GM23338 (cell line): ENCODE measurements at regions not wholly inside any gene's neighbourhood (a gene's known extent, or its start where the extent isn't known, plus 50 kb on each side); places are given as distances from the start of the nearest gene placed in this dataset.

Experiments
- ATAC-seq: fragments of 200-7000 bp; cut with Tn5 transposase; 3 replicates; pipeline ENCODE4 v1.9.1; 2020
- DNase-seq: peaks from one replicate; pipeline ENCODE4 v3.0.0-alpha.2; 2015; ENCODE audit warnings: low spot score
- H2AFZ ChIP-seq: fragments of 200-600 bp; sonication (generic); 2 replicates; pipeline ENCODE4 v1.8.0; 2016; ENCODE audit warnings: antibody characterized with exemption, mild to moderate bottlenecking, moderate library complexity
- H3F3A ChIP-seq: fragments of 200-600 bp; sonication (generic); replicated peaks from 2 replicates; pipeline ENCODE4 v1.8.0; 2017; ENCODE audit warnings: antibody characterized with exemption, mixed run types, low read depth
- H3K27ac ChIP-seq: fragments of 200-600 bp; sonication (generic); 2 replicates; pipeline ENCODE4 v1.6.1; 2016; ENCODE audit warnings: low read depth
- H3K27me3 ChIP-seq: fragments of 200-600 bp; sonication (generic); 2 replicates; pipeline ENCODE4 v1.8.0; 2016; ENCODE audit warnings: mild to moderate bottlenecking, mixed run types, moderate library complexity; ENCODE audit not compliant: insufficient read depth
- H3K36me3 ChIP-seq: fragments of 200-600 bp; sonication (generic); 2 replicates; pipeline ENCODE4 v1.8.0; 2016; ENCODE audit warnings: mild to moderate bottlenecking; ENCODE audit not compliant: insufficient read depth
- H3K4me1 ChIP-seq: fragments of 200-600 bp; sonication (generic); 2 replicates; pipeline ENCODE4 v1.8.0; 2016; ENCODE audit warnings: mild to moderate bottlenecking, moderate library complexity; ENCODE audit not compliant: insufficient read depth
- H3K4me2 ChIP-seq: fragments of 200-600 bp; sonication (generic); 2 replicates; pipeline ENCODE4 v1.7.1; 2017; ENCODE audit warnings: mixed run types
- H3K4me3 ChIP-seq: fragments of 200-600 bp; sonication (generic); 2 replicates; pipeline ENCODE4 v1.6.1; 2016; ENCODE audit warnings: mixed run types
- H3K79me2 ChIP-seq: fragments of 200-600 bp; sonication (generic); replicated peaks from 2 replicates; pipeline ENCODE4 v1.8.0; 2017; ENCODE audit warnings: mild to moderate bottlenecking; ENCODE audit not compliant: insufficient read depth
- H3K9me2 ChIP-seq: fragments of 200-600 bp; sonication (generic); 2 replicates; pipeline ENCODE4 v1.8.0; 2017; ENCODE audit not compliant: insufficient read depth
- H4K20me1 ChIP-seq: fragments of 200-600 bp; sonication (generic); replicated peaks from 2 replicates; pipeline ENCODE4 v1.8.0; 2017; ENCODE audit warnings: mild to moderate bottlenecking; ENCODE audit not compliant: insufficient read depth
- H3K27ac Mint-ChIP-seq: 2 replicates; pipeline ENCODE4 v1.8.0; 2020; ENCODE audit warnings: inconsistent platforms, mild to moderate bottlenecking, moderate library complexity, mixed read lengths
- H3K27me3 Mint-ChIP-seq: 3 replicates; pipeline ENCODE4 v1.8.0; 2022; ENCODE audit warnings: low read depth, mild to moderate bottlenecking, moderate library complexity, mixed read lengths, inconsistent platforms; ENCODE audit not compliant: insufficient read depth, poor library complexity
- H3K36me3 Mint-ChIP-seq: 3 replicates; pipeline ENCODE4 v1.8.0; 2021; ENCODE audit warnings: low read depth, mild to moderate bottlenecking, inconsistent platforms, moderate library complexity, mixed read lengths
- H3K4me1 Mint-ChIP-seq: 3 replicates; pipeline ENCODE4 v1.8.0; 2020; ENCODE audit warnings: mild to moderate bottlenecking, inconsistent platforms, mixed read lengths
- H3K4me3 Mint-ChIP-seq: 3 replicates; pipeline ENCODE4 v1.8.0; 2021; ENCODE audit warnings: moderate library complexity, mild to moderate bottlenecking, inconsistent platforms, mixed read lengths
- H3K9me3 Mint-ChIP-seq: 3 replicates; pipeline ENCODE4 v1.8.0; 2020; ENCODE audit warnings: moderate library complexity, mild to moderate bottlenecking, inconsistent platforms, mixed read lengths
- CREB1 ChIP-seq: fragments of 250-450 bp; sonication (Bioruptor Pico); IDR thresholded peaks from 2 replicates; pipeline ENCODE4 v1.5.0; 2020; ENCODE audit warnings: low read depth, mild to moderate bottlenecking, moderate library complexity
- CTCF ChIP-seq, 2 experiments: fragments of 200-600 bp in 1 of 2; sonication (generic) in 1 of 2; conservative IDR thresholded peaks; 2 replicates each; pipeline versions ENCODE4 v1.5.1 to v1.6.1; 2016 to 2017; ENCODE audit warnings: antibody characterized with exemption in 2 of 2, low read depth in 2 of 2, mild to moderate bottlenecking in 2 of 2, moderate library complexity in 1 of 2
- EZH2 ChIP-seq: fragments of 200-600 bp; sonication (generic); IDR thresholded peaks from one replicate; pipeline ENCODE4 v1.8.0; 2017; ENCODE audit warnings: antibody characterized with exemption, mild to moderate bottlenecking, low read depth; ENCODE audit not compliant: unreplicated experiment
- EZH2phosphoT487 ChIP-seq: fragments of 200-600 bp; sonication (generic); IDR thresholded peaks from one replicate; pipeline ENCODE4 v1.8.1; 2018; ENCODE audit warnings: antibody characterized with exemption; ENCODE audit not compliant: unreplicated experiment
- JUNB ChIP-seq: IDR thresholded peaks from one replicate; pipeline ENCODE4 v1.6.1; 2016; ENCODE audit warnings: antibody characterized with exemption; ENCODE audit not compliant: unreplicated experiment
- NANOG ChIP-seq: IDR thresholded peaks from 2 replicates; pipeline ENCODE4 v1.6.1; 2016; ENCODE audit warnings: antibody characterized with exemption, borderline replicate concordance
- POLR2AphosphoS5 ChIP-seq: IDR thresholded peaks from 2 replicates; pipeline ENCODE4 v1.6.1; 2016; ENCODE audit warnings: antibody characterized with exemption, low read depth
- REST ChIP-seq: IDR thresholded peaks from one replicate; pipeline ENCODE4 v1.6.1; 2018; ENCODE audit warnings: antibody characterized with exemption; ENCODE audit not compliant: unreplicated experiment
- STAT1 ChIP-seq: IDR thresholded peaks from one replicate; pipeline ENCODE4 v1.6.1; 2016; ENCODE audit warnings: antibody characterized with exemption; ENCODE audit not compliant: unreplicated experiment
- ZNF114 ChIP-seq: fragments of 250-450 bp; sonication (Bioruptor Pico); IDR thresholded peaks from 2 replicates; pipeline ENCODE4 v1.5.0; 2020; ENCODE audit warnings: mild to moderate bottlenecking, moderate library complexity
- ZNF331 ChIP-seq: fragments of 250-450 bp; sonication (Bioruptor Pico); IDR thresholded peaks from 2 replicates; pipeline ENCODE4 v1.5.0; 2020; ENCODE audit warnings: low read depth, mild to moderate bottlenecking, moderate library complexity

- no peak for TF ChIP-seq CTCF (conservative IDR thresholded peaks at IDR 0.05; ENCODE audit: low read depth in 2 of 2)
- no peak for TF ChIP-seq ZNF331 (CRISPR knock-in tag)
- no peak for TF ChIP-seq STAT1
- TF ChIP-seq NANOG, result no peak
These were observed 246.5 kb downstream of the RPLP1 start (continued) for GRCh38 chr15:69699096-69699495.

- TF ChIP-seq CREB1 (no peak), JUNB (no peak), EZH2 (no peak), EZH2phosphoT487 (no peak), REST (no peak), ZNF114 (CRISPR knock-in tag) (no peak), POLR2AphosphoS5 (no peak), STAT1 (no peak), NANOG (no peak)
- no peaks in the 10 kb centered on the region for H3K79me2 ChIP-seq
These were observed 247.8 kb downstream of the RPLP1 start for GRCh38 chr15:69700380-69700779.

More at GRCh38 chr15:69700380-69700779, 247.8 kb downstream of the RPLP1 start:
- H3K4me2 ChIP-seq, result no peak overlapping the region
- ATAC-seq (no peak), DNase-seq (no peak)
- no peaks in the 10 kb centered on the region for H3K27me3 ChIP-seq
- H3K27me3 Mint-ChIP-seq, result no peaks in the 10 kb centered on the region
- no peak overlapping the region for H3K27ac Mint-ChIP-seq
- H3K9me2 ChIP-seq, result no peaks in the 10 kb centered on the region
- no peaks in the 10 kb centered on the region for H3F3A ChIP-seq
- H3K9me3 Mint-ChIP-seq, result no peaks in the 10 kb centered on the region; the same call in 2 of the 3 replicates
- H3K27ac ChIP-seq, result no peak overlapping the region
- no peak overlapping the region for H3K4me3 ChIP-seq
- no peaks in the 10 kb centered on the region for H3K36me3 Mint-ChIP-seq
- no peaks in the 10 kb centered on the region for H3K36me3 ChIP-seq
- H2AFZ ChIP-seq, result no peak overlapping the region
- H3K4me3 Mint-ChIP-seq, result no peak overlapping the region
- peaks cover 4% of the 10 kb centered on the region; the same call in 1 of the 3 replicates for H3K4me1 Mint-ChIP-seq
- H4K20me1 ChIP-seq, result no peaks in the 10 kb centered on the region
- H3K4me1 ChIP-seq, result no peaks in the 10 kb centered on the region
